Inferior parietal cortex (tissue), 1 donor: ENCODE measurements at regions not wholly inside any gene's neighbourhood (a gene's known extent, or its start where the extent isn't known, plus 50 kb on each side); places are given as distances from the start of the nearest gene placed in this dataset.
"Not testable (repeated sequence)": the region's sequence is repeated elsewhere in the genome, so short reads cannot be mapped to it uniquely, and the experiment has no call there.

ENCODE experiments used
- DNase-seq: peaks from one replicate; pipeline ENCODE4 v3.0.0-alpha.2; 2016; ENCODE audit errors: extremely low spot score

GRCh38 chr9:103237571-103238109, 242.5 kb downstream of the CYLC2 start:
- DNase-seq = not testable (repeated sequence)

DNA sequence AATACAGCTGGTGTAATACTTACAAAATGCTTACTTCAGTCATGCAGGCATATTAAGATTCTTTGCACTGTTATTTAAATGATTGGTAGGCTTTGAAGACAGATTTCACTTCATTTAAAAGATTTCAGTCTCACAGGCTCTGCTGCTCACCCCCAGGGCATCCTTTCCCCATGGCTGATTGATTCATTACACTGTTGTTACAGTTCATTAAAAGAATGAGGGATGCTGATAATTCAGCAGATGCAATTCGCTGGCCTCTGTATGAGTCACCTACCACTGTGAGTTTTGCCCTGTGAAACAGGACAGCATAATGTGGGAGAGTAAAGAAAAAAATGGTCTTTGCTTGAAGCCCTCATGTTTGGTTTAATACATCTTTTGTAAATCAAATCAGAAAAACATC, 246.9 kb downstream of the CYLC2 start:
- no peak for DNase-seq

DNA sequence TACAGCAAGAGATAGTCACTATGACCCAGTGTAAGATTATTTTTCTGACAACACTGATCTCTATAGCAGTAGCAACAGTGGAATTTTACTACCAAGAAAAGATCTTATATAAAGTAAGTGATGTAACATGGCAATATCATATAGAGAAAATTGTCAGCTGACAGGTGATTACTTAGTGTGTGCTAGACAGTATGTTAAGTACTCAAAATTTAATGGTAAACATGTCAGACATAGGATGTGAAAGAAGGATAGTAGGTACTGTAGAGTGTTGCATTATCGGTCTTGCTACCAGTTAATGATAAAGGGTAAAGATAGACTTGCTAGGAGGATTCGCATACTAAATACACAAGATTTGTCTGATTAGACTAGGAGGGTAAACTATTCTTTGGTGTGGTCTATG, 247.4 kb downstream of the CYLC2 start:
- no peak for DNase-seq

DNA sequence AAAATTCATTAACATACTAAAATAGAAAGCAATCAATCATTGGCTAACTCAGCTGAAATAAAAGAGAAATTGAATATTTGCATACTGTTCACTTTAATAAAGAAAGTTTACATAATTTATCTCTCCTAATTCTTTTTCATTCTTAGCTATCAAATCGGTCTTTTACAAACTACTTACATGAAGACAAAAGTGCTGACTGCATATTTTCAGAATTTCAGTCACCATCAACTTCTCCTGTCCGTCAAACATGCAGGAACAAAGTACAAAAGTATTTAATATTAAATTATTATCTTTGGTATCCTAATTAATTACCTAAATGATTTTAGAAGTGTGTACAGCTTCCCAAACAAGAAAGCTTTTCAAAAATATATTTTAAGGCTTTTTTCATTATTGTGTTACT, 248.4 kb downstream of the CYLC2 start:
- no peak for DNase-seq

- DNase-seq = no peak
Measured at GRCh38 chr9:103245369-103245768, 250.2 kb downstream of the CYLC2 start.

DNA sequence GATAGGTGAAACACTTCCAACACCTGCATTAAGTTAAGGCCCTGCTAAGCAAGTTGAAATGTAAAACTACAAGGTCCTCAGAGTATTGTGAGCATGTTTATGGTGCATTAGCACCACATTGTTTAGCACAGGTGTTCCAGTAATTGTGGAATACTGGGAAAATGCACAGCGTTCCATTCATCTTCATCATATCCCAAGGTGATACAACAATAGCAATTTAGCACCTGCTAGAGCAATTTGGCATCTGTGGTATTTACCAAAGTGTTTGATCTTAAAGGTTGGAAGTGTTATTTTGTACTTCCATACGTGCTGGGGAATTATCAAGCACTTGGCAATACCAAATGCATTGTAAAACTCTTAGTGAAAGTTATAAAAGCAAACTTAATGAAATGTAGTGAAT, 266.8 kb downstream of the CYLC2 start:
- DNase-seq = no peak

GRCh38 chr9:103266064-103266463, 270.9 kb downstream of the CYLC2 start:
- DNase-seq = no peak

- no peak for DNase-seq
Measured at GRCh38 chr9:103277240-103277639, 282.1 kb downstream of the CYLC2 start.

DNA sequence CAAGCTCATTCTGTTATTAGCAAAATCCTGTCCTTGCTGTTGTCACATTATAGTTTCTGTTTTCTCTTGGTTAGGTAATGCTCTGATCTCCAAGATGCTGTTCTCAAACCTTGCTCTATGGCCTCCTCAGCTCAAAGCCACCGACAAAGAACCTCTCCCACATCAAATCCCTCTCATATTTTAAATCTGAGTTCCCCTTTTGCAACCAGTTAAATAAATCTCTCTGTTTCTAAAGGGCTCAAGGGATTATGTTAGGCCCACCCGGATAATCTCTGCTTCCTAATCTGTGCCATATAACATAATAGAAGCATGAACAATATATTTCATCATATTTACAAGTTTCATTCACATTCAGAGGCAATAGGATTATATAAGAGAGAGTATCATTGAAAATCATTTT, 286.0 kb downstream of the CYLC2 start:
- DNase-seq = no peak

DNA sequence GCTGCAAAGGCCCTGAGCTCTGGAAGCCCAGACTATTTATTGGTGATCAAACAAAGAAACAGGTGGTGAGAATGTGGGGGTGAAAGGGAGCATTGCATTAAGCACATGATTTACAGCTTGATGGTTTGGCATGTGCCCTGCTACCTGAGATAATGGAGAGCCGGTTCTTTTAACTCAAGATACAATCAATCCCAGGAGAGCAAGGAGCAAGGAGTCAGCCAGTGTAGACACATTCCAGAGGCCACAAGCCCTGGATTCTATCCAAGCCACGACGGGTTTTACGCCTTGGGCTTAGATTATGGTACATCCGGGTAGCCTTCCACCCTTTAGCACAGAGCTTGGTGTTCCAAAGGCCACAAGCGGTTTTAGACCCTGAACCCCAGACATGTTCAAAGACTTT, 292.2 kb downstream of the CYLC2 start:
- DNase-seq = no peak

- DNase-seq = no peak
Measured at GRCh38 chr9:103296189-103296588, 301.1 kb downstream of the CYLC2 start.

- DNase-seq = no peak
Measured at GRCh38 chr9:103301051-103301450, 305.9 kb downstream of the CYLC2 start.

- DNase-seq = no peak
Measured at GRCh38 chr9:103304797-103305196, 309.7 kb downstream of the CYLC2 start.

- no peak for DNase-seq
Measured at GRCh38 chr9:103319979-103320378, 324.8 kb downstream of the CYLC2 start.

- DNase-seq = no peak
Measured at GRCh38 chr9:103323699-103324098, 328.6 kb downstream of the CYLC2 start.

- no peak for DNase-seq
Measured at GRCh38 chr9:103335461-103335860, 340.3 kb downstream of the CYLC2 start.

DNA sequence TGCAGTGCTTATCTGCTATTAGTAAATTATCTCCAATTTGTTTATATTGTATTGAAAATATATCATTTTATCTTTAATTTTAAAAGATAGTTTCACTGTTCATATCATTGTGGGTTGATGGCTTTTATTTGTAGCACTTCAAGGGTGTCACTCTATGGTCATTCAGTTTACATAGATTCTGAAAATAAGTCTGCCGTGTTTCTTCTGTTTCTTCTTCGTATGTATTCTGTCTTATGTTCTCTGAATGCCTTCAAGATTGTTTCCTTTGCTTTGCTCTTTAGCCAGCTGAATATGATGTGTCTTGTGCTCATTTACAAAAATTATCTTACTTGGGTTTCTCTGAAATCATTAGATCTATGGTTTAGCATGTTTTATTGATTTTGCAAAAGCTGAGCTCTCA, 359.9 kb downstream of the CYLC2 start:
- no peak for DNase-seq

DNA sequence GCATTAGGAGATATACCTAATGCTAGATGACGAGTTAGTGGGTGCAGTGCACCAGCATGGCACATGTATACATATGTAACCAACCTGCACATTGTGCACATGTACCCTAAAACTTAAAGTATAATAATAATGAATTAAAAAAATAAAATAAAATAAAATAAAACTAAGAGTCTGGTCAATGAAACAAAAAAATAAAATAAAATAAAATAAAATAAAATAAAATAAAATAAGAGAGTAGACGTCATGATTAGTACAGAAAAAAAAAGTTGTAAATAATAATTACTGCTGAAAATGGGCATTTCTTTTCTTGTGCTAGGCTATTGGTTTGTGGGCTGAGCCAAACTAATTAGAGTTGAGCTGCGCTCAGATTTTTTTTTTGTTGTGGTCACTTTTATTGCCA, 362.8 kb downstream of the CYLC2 start:
- DNase-seq = not testable (repeated sequence)

DNA sequence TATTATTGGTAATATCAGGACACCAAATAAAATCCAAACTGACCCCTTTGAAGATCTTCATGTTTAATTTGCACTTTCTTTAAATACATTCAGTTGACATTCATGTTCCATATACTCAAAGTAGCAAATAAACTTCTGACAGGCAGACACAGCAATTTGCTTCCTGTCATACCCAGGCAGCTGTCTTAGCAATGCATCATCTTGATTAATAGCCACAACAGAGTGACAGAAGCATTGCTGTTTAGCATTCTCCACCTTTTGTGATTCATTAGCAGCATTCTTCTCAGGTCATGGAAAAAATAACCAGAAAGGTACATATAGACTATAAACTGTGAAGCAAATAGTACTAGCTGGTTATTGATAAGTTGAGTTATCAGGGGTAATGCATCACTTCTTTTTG, 366.8 kb downstream of the CYLC2 start:
- DNase-seq = no peak

- no peak for DNase-seq
Measured at GRCh38 chr9:103362986-103363385, 367.9 kb downstream of the CYLC2 start.

DNA sequence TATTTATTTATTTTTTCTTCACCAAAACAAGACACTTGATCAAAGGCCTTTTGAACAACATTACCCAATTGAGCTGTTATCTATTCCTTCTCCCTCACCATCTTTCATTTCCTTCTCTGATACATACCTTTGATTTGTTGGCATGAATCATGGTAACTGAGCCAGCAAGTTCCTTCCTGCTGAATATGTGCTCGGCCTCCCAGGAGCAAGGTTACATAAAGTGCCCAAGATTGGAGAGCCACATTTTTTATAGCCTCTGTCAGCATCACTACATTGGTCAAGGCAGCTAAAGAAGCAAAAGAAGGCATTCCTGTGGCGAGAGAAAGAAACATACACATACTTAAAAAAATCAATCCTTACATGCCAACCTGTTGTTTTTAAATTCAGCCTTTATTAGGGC, 369.6 kb downstream of the CYLC2 start:
- DNase-seq = no peak

DNA sequence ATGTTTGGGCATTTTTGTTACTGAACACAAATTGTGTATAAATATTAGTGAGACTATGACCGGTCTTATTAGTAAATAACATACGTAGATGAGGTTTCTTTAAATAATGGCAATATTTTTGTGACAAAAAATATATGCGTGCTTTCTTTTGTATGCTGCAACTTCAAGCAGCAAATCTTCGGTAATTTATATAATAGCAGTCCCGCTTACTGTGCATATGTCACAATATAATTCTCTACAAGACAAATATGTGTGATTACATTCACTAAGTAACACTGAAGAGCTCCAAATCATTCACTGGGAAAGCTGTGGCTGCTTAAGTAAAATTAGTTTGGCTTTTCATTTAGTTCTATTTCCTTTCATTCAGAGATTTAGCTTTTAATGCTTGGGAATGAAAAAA, 376.0 kb downstream of the CYLC2 start:
- DNase-seq = no peak

DNA sequence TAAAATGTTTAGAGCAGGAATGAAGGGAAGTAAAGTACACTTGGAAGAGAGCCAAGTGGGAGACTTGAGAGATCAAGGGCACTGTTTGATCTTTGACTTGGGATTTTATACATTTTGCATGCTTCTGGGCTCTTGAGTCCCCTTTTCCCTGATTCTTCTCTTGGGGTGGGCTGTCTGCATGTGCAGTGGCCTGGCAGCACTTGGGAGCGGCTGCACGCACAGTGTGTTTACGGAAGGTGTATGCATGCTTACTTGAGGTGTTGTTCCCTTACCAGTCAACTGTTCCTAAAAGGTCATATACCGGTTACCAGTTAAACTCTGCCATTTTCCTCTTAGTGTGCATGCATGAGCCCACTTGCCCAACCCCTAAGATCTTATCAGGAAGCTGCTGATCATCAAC, 377.7 kb downstream of the CYLC2 start:
- DNase-seq = no peak

DNA sequence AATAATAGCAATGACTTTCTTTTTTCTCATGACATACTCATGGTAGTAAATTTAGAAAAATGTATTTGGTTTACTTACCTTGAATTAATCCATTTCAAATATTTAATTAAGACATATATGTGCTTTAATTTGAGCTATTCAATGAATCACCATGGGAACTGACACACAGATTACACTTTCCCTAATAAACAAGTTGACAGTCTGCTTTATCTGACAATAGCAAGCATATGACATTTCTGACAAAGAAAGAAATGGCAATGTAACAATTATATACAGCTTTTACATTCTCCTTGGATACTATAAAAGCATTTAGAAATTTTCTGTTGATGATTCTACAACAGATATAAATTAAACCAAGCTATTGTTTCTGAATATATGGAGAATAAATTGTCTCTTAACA, 382.5 kb downstream of the CYLC2 start:
- no peak for DNase-seq
